A549 (cell line): ENCODE measurements at regions not wholly inside any gene's neighbourhood (a gene's known extent, or its start where the extent isn't known, plus 50 kb on each side); places are given as distances from the start of the nearest gene placed in this dataset.

Experiments used
- RFX5 ChIP-seq: fragments of 450-650 bp; IDR thresholded peaks from 2 replicates; pipeline ENCODE4 v1.7.1; 2014; ENCODE audit warnings: antibody characterized with exemption, mild to moderate bottlenecking, moderate library complexity
- SMC3 ChIP-seq: fragments of >200 bp; sonication (Bioruptor Twin); formaldehyde crosslinking; IDR thresholded peaks from 3 replicates; pipeline ENCODE4 v1.6.1; 2018; ENCODE audit warnings: inconsistent platforms
- TF ChIP-seq, protein P1 (sequence below): fragments of 200-600 bp; sonication (generic); IDR thresholded peaks from 2 replicates; pipeline ENCODE4 v1.6.1; 2016; ENCODE audit warnings: antibody characterized with exemption, mild to moderate bottlenecking, moderate library complexity

DNA sequence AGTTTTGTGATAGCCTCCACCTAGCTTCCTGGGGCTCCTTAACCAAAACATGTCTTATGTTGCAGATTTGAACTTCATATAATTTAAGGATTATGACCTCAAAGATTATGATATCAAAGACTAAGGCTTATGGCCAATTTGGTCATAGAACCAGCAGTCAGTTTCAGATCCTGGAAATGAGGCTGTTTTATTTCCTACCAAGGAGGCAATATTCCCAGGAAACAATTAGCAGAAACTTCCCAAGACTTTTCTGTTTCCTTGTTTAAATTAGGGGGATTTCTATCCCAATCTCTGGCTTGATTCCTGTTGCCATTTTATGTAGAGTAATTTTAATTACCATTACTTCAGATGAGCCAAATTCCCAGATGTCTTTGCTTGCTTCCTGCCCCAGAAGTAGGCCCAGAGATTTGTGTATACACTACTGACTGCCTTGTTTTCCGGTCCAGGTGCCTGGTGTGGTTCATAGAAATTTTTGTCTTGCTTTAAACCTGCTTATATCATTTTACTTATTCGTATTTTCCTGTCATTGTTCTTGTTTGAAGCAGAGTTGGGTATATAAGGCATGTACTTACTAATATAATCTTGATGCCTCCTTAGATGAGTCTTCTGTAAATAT is 119.2 kb upstream of the TMEM170B start:
- no peak for TF ChIP-seq RFX5
- TF ChIP-seq, protein P1, sequence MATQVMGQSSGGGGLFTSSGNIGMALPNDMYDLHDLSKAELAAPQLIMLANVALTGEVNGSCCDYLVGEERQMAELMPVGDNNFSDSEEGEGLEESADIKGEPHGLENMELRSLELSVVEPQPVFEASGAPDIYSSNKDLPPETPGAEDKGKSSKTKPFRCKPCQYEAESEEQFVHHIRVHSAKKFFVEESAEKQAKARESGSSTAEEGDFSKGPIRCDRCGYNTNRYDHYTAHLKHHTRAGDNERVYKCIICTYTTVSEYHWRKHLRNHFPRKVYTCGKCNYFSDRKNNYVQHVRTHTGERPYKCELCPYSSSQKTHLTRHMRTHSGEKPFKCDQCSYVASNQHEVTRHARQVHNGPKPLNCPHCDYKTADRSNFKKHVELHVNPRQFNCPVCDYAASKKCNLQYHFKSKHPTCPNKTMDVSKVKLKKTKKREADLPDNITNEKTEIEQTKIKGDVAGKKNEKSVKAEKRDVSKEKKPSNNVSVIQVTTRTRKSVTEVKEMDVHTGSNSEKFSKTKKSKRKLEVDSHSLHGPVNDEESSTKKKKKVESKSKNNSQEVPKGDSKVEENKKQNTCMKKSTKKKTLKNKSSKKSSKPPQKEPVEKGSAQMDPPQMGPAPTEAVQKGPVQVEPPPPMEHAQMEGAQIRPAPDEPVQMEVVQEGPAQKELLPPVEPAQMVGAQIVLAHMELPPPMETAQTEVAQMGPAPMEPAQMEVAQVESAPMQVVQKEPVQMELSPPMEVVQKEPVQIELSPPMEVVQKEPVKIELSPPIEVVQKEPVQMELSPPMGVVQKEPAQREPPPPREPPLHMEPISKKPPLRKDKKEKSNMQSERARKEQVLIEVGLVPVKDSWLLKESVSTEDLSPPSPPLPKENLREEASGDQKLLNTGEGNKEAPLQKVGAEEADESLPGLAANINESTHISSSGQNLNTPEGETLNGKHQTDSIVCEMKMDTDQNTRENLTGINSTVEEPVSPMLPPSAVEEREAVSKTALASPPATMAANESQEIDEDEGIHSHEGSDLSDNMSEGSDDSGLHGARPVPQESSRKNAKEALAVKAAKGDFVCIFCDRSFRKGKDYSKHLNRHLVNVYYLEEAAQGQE, result no peak
- no peak for TF ChIP-seq SMC3
